Astrocyte (in vitro differentiated cells and primary cell): ENCODE measurements at regions not wholly inside any gene's neighbourhood (a gene's known extent, or its start where the extent isn't known, plus 50 kb on each side); places are given as distances from the start of the nearest gene placed in this dataset.

ENCODE experiments used
- DNase-seq: peaks from one replicate; pipeline ENCODE4 v3.0.0-alpha.2; 2010; ENCODE audit warnings: low read depth
- FAIRE-seq: peaks from 2 replicates; lab custom pipeline; 2011; peaks lifted over from hg19 to GRCh38; lab: Jason Lieb, UNC
- H2AFZ ChIP-seq: 2 replicates; pipeline ENCODE4 v1.6.0; 2012; ENCODE audit warnings: low read depth, low read length, inconsistent platforms
- H3K27ac ChIP-seq: 2 replicates; pipeline ENCODE4 v1.5.1; 2011; ENCODE audit warnings: low read depth, low read length, inconsistent platforms
- H3K27me3 ChIP-seq: 2 replicates; pipeline ENCODE4 v1.6.0; 2011; ENCODE audit warnings: low read length, inconsistent platforms; ENCODE audit not compliant: insufficient read depth
- H3K36me3 ChIP-seq: 2 replicates; pipeline ENCODE4 v1.5.1; 2011; ENCODE audit warnings: low read length, inconsistent platforms; ENCODE audit not compliant: insufficient read depth
- H3K4me1 ChIP-seq: 2 replicates; pipeline ENCODE4 v1.5.1; 2011; ENCODE audit warnings: low read length, inconsistent platforms; ENCODE audit not compliant: insufficient read depth
- H3K4me2 ChIP-seq: 2 replicates; pipeline ENCODE4 v1.6.0; 2012; ENCODE audit warnings: low read length, inconsistent platforms
- H3K4me3 ChIP-seq: 2 replicates; pipeline ENCODE4 v1.5.1; 2011; ENCODE audit warnings: low read depth, mild to moderate bottlenecking, low read length, inconsistent platforms; ENCODE audit not compliant: insufficient read depth
- H3K79me2 ChIP-seq: 2 replicates; pipeline ENCODE4 v1.6.0; 2012; ENCODE audit warnings: mild to moderate bottlenecking, low read length, inconsistent platforms; ENCODE audit not compliant: insufficient read depth
- H3K9ac ChIP-seq: 2 replicates; pipeline ENCODE4 v1.6.0; 2012; ENCODE audit warnings: mild to moderate bottlenecking, low read length, inconsistent platforms
- H3K9me3 ChIP-seq: 2 replicates; pipeline ENCODE4 v1.5.1; 2012; ENCODE audit warnings: low read depth, mild to moderate bottlenecking, low read length, inconsistent platforms; ENCODE audit not compliant: insufficient read depth
- H4K20me1 ChIP-seq: 2 replicates; pipeline ENCODE4 v1.6.0; 2012; ENCODE audit warnings: low read length, inconsistent platforms; ENCODE audit not compliant: insufficient read depth
- H3K27ac Mint-ChIP-seq: one replicate; pipeline ENCODE4 v1.8.0; 2021; ENCODE audit warnings: mild to moderate bottlenecking, mixed read lengths; ENCODE audit not compliant: unreplicated experiment
- H3K27me3 Mint-ChIP-seq: one replicate; pipeline ENCODE4 v1.8.0; 2021; ENCODE audit warnings: low read depth, mixed read lengths; ENCODE audit not compliant: unreplicated experiment
- H3K36me3 Mint-ChIP-seq: one replicate; pipeline ENCODE4 v1.8.0; 2021; ENCODE audit warnings: low read depth, mixed read lengths; ENCODE audit not compliant: unreplicated experiment
- H3K4me1 Mint-ChIP-seq: one replicate; pipeline ENCODE4 v1.8.0; 2021; ENCODE audit warnings: low read depth, mixed read lengths; ENCODE audit not compliant: unreplicated experiment
- H3K4me3 Mint-ChIP-seq: one replicate; pipeline ENCODE4 v1.8.0; 2021; ENCODE audit warnings: mild to moderate bottlenecking, moderate library complexity, mixed read lengths; ENCODE audit not compliant: unreplicated experiment
- H3K9me3 Mint-ChIP-seq: one replicate; pipeline ENCODE4 v1.8.0; 2021; ENCODE audit warnings: mild to moderate bottlenecking, mixed read lengths; ENCODE audit not compliant: unreplicated experiment
- EZH2 ChIP-seq: IDR thresholded peaks from 2 replicates; pipeline ENCODE4 v1.6.1; 2012; ENCODE audit warnings: mild to moderate bottlenecking, low read length, inconsistent platforms; ENCODE audit not compliant: insufficient read depth
- TF ChIP-seq, protein P1 (sequence below): IDR thresholded peaks from 2 replicates; pipeline ENCODE4 v1.5.1; 2011; ENCODE audit warnings: low read depth, mild to moderate bottlenecking, inconsistent platforms, low read length, moderate library complexity; ENCODE audit not compliant: insufficient read depth

GRCh38 chr4:136524039-136524438 is 1008.3 kb downstream of the PCDH18 start:
- Histone ChIP-seq H4K20me1 (no peaks in the 10 kb centered on the region), H3K36me3 (no peaks in the 10 kb centered on the region), H2AFZ (no peak overlapping the region), H3K4me1 (no peaks in the 10 kb centered on the region), H3K4me2 (no peak overlapping the region), H3K27ac (no peak overlapping the region), H3K4me3 (no peak overlapping the region), H3K79me2 (no peaks in the 10 kb centered on the region), H3K9ac (no peak overlapping the region), H3K27me3 (no peaks in the 10 kb centered on the region), H3K9me3 (no peaks in the 10 kb centered on the region)
- no peak overlapping the region for H3K4me3 Mint-ChIP-seq
- H3K36me3 Mint-ChIP-seq, result no peaks in the 10 kb centered on the region
- peaks cover 2% of the 10 kb centered on the region for H3K4me1 Mint-ChIP-seq
- DNase-seq (no peak), FAIRE-seq (no peak)
- peaks cover 4% of the 10 kb centered on the region for H3K9me3 Mint-ChIP-seq
- no peak overlapping the region for H3K27ac Mint-ChIP-seq
- TF ChIP-seq EZH2, result no peak
- TF ChIP-seq, protein P1, sequence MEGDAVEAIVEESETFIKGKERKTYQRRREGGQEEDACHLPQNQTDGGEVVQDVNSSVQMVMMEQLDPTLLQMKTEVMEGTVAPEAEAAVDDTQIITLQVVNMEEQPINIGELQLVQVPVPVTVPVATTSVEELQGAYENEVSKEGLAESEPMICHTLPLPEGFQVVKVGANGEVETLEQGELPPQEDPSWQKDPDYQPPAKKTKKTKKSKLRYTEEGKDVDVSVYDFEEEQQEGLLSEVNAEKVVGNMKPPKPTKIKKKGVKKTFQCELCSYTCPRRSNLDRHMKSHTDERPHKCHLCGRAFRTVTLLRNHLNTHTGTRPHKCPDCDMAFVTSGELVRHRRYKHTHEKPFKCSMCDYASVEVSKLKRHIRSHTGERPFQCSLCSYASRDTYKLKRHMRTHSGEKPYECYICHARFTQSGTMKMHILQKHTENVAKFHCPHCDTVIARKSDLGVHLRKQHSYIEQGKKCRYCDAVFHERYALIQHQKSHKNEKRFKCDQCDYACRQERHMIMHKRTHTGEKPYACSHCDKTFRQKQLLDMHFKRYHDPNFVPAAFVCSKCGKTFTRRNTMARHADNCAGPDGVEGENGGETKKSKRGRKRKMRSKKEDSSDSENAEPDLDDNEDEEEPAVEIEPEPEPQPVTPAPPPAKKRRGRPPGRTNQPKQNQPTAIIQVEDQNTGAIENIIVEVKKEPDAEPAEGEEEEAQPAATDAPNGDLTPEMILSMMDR, result no peak
- H3K27me3 Mint-ChIP-seq, result no peaks in the 10 kb centered on the region

- Histone ChIP-seq H3K79me2 (no peaks in the 10 kb centered on the region), H4K20me1 (no peaks in the 10 kb centered on the region), H3K27ac (no peak overlapping the region), H3K36me3 (no peaks in the 10 kb centered on the region), H3K27me3 (no peaks in the 10 kb centered on the region), H2AFZ (no peak overlapping the region), H3K9ac (no peak overlapping the region), H3K4me3 (no peak overlapping the region), H3K4me2 (no peak overlapping the region), H3K4me1 (no peaks in the 10 kb centered on the region), H3K9me3 (no peaks in the 10 kb centered on the region)
- H3K9me3 Mint-ChIP-seq, result peaks cover 5% of the 10 kb centered on the region
- H3K4me1 Mint-ChIP-seq, result no peaks in the 10 kb centered on the region
- no peak overlapping the region for H3K27ac Mint-ChIP-seq
- TF ChIP-seq, protein P1, result no peak
- TF ChIP-seq EZH2, result no peak
- no peaks in the 10 kb centered on the region for H3K36me3 Mint-ChIP-seq
- no peak overlapping the region for H3K4me3 Mint-ChIP-seq
- no peak for FAIRE-seq
- no peaks in the 10 kb centered on the region for H3K27me3 Mint-ChIP-seq
- no peak for DNase-seq
These were observed 1015.9 kb downstream of the PCDH18 start for GRCh38 chr4:136516371-136516770.

- H3K9ac ChIP-seq, result no peak overlapping the region
- H3K27me3 ChIP-seq, result no peaks in the 10 kb centered on the region
- H3K27ac Mint-ChIP-seq, result no peak overlapping the region
- H3K27me3 Mint-ChIP-seq, result no peaks in the 10 kb centered on the region
- no peak overlapping the region for H3K4me3 Mint-ChIP-seq
- no peaks in the 10 kb centered on the region for H3K36me3 Mint-ChIP-seq
- H3K27ac ChIP-seq, result no peak overlapping the region
- no peak overlapping the region for H3K4me3 ChIP-seq
- peak; percentile 6 for DNase-seq
- H3K36me3 ChIP-seq, result no peaks in the 10 kb centered on the region
- no peaks in the 10 kb centered on the region for H3K9me3 ChIP-seq
- no peaks in the 10 kb centered on the region for H3K79me2 ChIP-seq
- no peak overlapping the region for H2AFZ ChIP-seq
- H3K4me1 Mint-ChIP-seq, result no peaks in the 10 kb centered on the region
- no peak for FAIRE-seq
- no peaks in the 10 kb centered on the region for H3K9me3 Mint-ChIP-seq
- H3K4me1 ChIP-seq, result no peaks in the 10 kb centered on the region
- no peaks in the 10 kb centered on the region for H4K20me1 ChIP-seq
- TF ChIP-seq, protein P1, result no peak
- TF ChIP-seq EZH2, result no peak
- no peak overlapping the region for H3K4me2 ChIP-seq
These were observed 1027.3 kb downstream of the PCDH18 start for GRCh38 chr4:136505020-136505419.
